SK-N-SH treated with all-trans-retinoic acid at 6 μM for 48 hours (cell line): ENCODE measurements at regions not wholly inside any gene's neighbourhood (a gene's known extent, or its start where the extent isn't known, plus 50 kb on each side); places are given as distances from the start of the nearest gene placed in this dataset.

Experiments
- ATAC-seq: fragments of 200-7000 bp; cut with Tn5 transposase; 3 replicates; pipeline ENCODE4 v1.9.1; 2020; ENCODE audit warnings: mild to moderate bottlenecking, moderate library complexity
- ARNTL ChIP-seq: fragments of 450-650 bp; formaldehyde crosslinking; IDR thresholded peaks from 2 replicates; pipeline ENCODE4 v1.5.0; 2020; ENCODE audit warnings: low read depth, mild to moderate bottlenecking, moderate library complexity, borderline replicate concordance
- BACH2 ChIP-seq: fragments of 250-450 bp; sonication (Bioruptor Pico); IDR thresholded peaks from 2 replicates; pipeline ENCODE4 v1.9.0; 2021; ENCODE audit warnings: mild to moderate bottlenecking, borderline replicate concordance
- CSDC2 ChIP-seq: fragments of 250-450 bp; sonication (Bioruptor Pico); IDR thresholded peaks from 2 replicates; pipeline ENCODE4 v1.5.0; 2020; ENCODE audit warnings: mild to moderate bottlenecking, moderate library complexity
- CSRNP3 ChIP-seq: fragments of 250-450 bp; sonication (Bioruptor Pico); IDR thresholded peaks from 2 replicates; pipeline ENCODE4 v1.5.1; 2021; ENCODE audit warnings: mild to moderate bottlenecking, moderate library complexity
- ESRRG ChIP-seq: fragments of 250-450 bp; sonication (Bioruptor Pico); IDR thresholded peaks from 2 replicates; pipeline ENCODE4 v1.6.1; 2021; ENCODE audit warnings: mild to moderate bottlenecking
- GLIS3 ChIP-seq: fragments of 250-450 bp; sonication (Bioruptor Pico); IDR thresholded peaks from 2 replicates; pipeline ENCODE4 v1.5.0; 2020; ENCODE audit warnings: mild to moderate bottlenecking, moderate library complexity
- ISL1 ChIP-seq: fragments of 250-450 bp; sonication (Bioruptor Pico); IDR thresholded peaks from 2 replicates; pipeline ENCODE4 v2.1.2; 2022; ENCODE audit warnings: mild to moderate bottlenecking, moderate library complexity
- OSR1 ChIP-seq: fragments of 250-450 bp; sonication (Bioruptor Pico); IDR thresholded peaks from 2 replicates; pipeline ENCODE4 v1.8.0; 2022; ENCODE audit warnings: moderate library complexity, mild to moderate bottlenecking, inconsistent platforms
- PATZ1 ChIP-seq: fragments of 250-450 bp; sonication (Bioruptor Pico); IDR thresholded peaks from 2 replicates; pipeline ENCODE4 v1.8.0; 2020; ENCODE audit warnings: mild to moderate bottlenecking, moderate library complexity, borderline replicate concordance
- POU6F1 ChIP-seq: fragments of 250-450 bp; sonication (Bioruptor Pico); IDR thresholded peaks from 2 replicates; pipeline ENCODE4 v1.8.0; 2021; ENCODE audit warnings: low read depth, mild to moderate bottlenecking, moderate library complexity, borderline replicate concordance
- PPARA ChIP-seq: fragments of 250-450 bp; sonication (Bioruptor Pico); IDR thresholded peaks from 2 replicates; pipeline ENCODE4 v1.5.0; 2020; ENCODE audit warnings: mild to moderate bottlenecking, borderline replicate concordance
- RARB ChIP-seq: fragments of 250-450 bp; sonication (Bioruptor Pico); IDR thresholded peaks from 2 replicates; pipeline ENCODE4 v1.8.0; 2021; ENCODE audit warnings: mild to moderate bottlenecking, moderate library complexity
- TCF4 ChIP-seq: fragments of 250-450 bp; sonication (Bioruptor Pico); IDR thresholded peaks from 2 replicates; pipeline ENCODE4 v1.8.0; 2021; ENCODE audit warnings: mild to moderate bottlenecking, moderate library complexity, borderline replicate concordance
- TOX ChIP-seq: fragments of 250-450 bp; sonication (Bioruptor Pico); IDR thresholded peaks from 2 replicates; pipeline ENCODE4 v1.8.0; 2021; ENCODE audit warnings: mild to moderate bottlenecking, moderate library complexity, borderline replicate concordance
- TSHZ2 ChIP-seq: fragments of 250-450 bp; sonication (Bioruptor Pico); IDR thresholded peaks from 2 replicates; pipeline ENCODE4 v1.5.0; 2020; ENCODE audit warnings: mild to moderate bottlenecking, moderate library complexity
- ZC3H10 ChIP-seq: fragments of 250-450 bp; sonication (Bioruptor Pico); IDR thresholded peaks from 2 replicates; pipeline ENCODE4 v1.5.1; 2021; ENCODE audit warnings: mild to moderate bottlenecking, moderate library complexity
- ZFP3 ChIP-seq: fragments of 250-450 bp; sonication (Bioruptor Pico); IDR thresholded peaks from 2 replicates; pipeline ENCODE4 v1.5.0; 2020; ENCODE audit warnings: mild to moderate bottlenecking, moderate library complexity
- ZFP30 ChIP-seq: fragments of 450-650 bp; formaldehyde crosslinking; IDR thresholded peaks from 2 replicates; pipeline ENCODE4 v1.5.0; 2022; ENCODE audit warnings: mild to moderate bottlenecking, moderate library complexity
- ZNF565 ChIP-seq: fragments of 450-650 bp; formaldehyde crosslinking; conservative IDR thresholded peaks from 2 replicates; pipeline ENCODE4 v1.5.0; 2020; ENCODE audit warnings: low read depth, mild to moderate bottlenecking, moderate library complexity
- ZNF70 ChIP-seq: fragments of 450-650 bp; formaldehyde crosslinking; IDR thresholded peaks from 2 replicates; pipeline ENCODE4 v1.5.0; 2020; ENCODE audit warnings: mild to moderate bottlenecking, moderate library complexity
- ZNF8 ChIP-seq: fragments of 450-650 bp; formaldehyde crosslinking; IDR thresholded peaks from 2 replicates; pipeline ENCODE4 v1.5.0; 2020; ENCODE audit warnings: mild to moderate bottlenecking, moderate library complexity
- TF ChIP-seq, protein P1 (sequence below): fragments of 250-450 bp; sonication (Bioruptor Pico); IDR thresholded peaks from 2 replicates; pipeline ENCODE4 v1.5.1; 2020; ENCODE audit warnings: low read depth, mild to moderate bottlenecking, moderate library complexity

- no peak for TF ChIP-seq ZFP3
- TF ChIP-seq ESRRG = no peak
- no peak for TF ChIP-seq OSR1 (CRISPR knock-in tag)
- no peak for TF ChIP-seq ISL1 (CRISPR knock-in tag)
- TF ChIP-seq, all 23 proteins: peak for 0
- ATAC-seq = no peak
These were observed 238.4 kb downstream of the MEIS1 start for GRCh38 chr2:66673286-66673685.

DNA sequence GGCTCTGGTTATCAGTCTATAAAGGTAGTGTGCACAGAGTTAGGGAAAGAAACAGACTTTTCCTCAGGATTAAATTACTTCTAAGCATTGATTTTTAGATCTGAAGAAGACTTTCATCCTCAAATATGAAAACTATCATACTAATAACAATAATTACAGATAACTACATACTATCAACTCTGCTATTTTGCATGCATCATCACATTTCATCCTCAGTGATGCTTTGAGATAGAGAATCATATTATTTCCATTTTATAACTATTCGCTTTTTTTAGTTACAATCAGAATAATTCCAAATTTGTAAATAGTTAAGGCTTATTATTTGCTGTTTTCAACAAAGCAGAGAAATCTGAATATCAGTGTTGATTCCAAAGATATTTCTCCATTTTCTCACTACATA, 239.2 kb downstream of the MEIS1 start:
- TF ChIP-seq ZNF70 (no peak), CSDC2 (CRISPR knock-in tag) (no peak)
- TF ChIP-seq, all 23 proteins: peak for 0

DNA sequence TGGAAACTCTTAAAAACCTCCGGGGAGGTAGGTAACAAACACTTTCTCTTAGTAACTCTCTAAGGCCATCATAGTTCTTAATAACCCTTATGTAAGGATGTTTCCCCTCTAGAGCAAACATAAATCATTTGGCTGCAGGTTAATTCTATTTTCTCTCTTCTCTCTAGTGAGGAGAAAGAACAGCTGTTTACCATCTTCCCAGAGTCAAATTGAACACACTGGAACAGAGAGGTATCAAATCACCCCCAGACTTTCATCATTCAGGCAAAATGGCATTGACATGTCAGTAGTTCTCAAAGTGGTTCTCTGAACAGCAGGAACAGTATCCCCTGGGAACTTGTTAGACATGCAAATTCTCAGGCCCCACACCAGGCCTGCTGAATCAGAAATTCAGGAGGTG, 240.7 kb downstream of the MEIS1 start:
- ATAC-seq = no peak
- TF ChIP-seq POU6F1 = no peak
- no peak for TF ChIP-seq ISL1 (CRISPR knock-in tag)
- TF ChIP-seq ESRRG = no peak
- no peak for TF ChIP-seq CSDC2 (CRISPR knock-in tag)
- no peak for TF ChIP-seq PPARA (CRISPR knock-in tag)
- TF ChIP-seq BACH2 (CRISPR knock-in tag) = no peak
- TF ChIP-seq, all 23 proteins: peak for 0

More for the DNA sequence above, 239.2 kb downstream of the MEIS1 start:
- no peak for ATAC-seq

- no peak for TF ChIP-seq BACH2 (CRISPR knock-in tag)
- TF ChIP-seq ZC3H10 (CRISPR knock-in tag) = no peak
- TF ChIP-seq CSDC2 (CRISPR knock-in tag) = no peak
- TF ChIP-seq ZFP3 = no peak
- TF ChIP-seq ISL1 (CRISPR knock-in tag) = no peak
- no peak for TF ChIP-seq ARNTL (CRISPR knock-in tag)
- no peak for TF ChIP-seq ZNF8 (CRISPR knock-in tag)
- no peak for TF ChIP-seq RARB (CRISPR knock-in tag)
- no peak for TF ChIP-seq TOX (CRISPR knock-in tag)
- TF ChIP-seq PPARA (CRISPR knock-in tag) = no peak
- no peak for TF ChIP-seq CSRNP3 (CRISPR knock-in tag)
- no peak for TF ChIP-seq TCF4
- no peak for TF ChIP-seq ZFP30 (CRISPR knock-in tag)
- TF ChIP-seq GLIS3 = no peak
- TF ChIP-seq, protein P1, sequence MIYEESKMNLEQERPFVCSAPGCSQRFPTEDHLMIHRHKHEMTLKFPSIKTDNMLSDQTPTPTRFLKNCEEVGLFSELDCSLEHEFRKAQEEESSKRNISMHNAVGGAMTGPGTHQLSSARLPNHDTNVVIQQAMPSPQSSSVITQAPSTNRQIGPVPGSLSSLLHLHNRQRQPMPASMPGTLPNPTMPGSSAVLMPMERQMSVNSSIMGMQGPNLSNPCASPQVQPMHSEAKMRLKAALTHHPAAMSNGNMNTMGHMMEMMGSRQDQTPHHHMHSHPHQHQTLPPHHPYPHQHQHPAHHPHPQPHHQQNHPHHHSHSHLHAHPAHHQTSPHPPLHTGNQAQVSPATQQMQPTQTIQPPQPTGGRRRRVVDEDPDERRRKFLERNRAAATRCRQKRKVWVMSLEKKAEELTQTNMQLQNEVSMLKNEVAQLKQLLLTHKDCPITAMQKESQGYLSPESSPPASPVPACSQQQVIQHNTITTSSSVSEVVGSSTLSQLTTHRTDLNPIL (CRISPR knock-in tag) = no peak
- no peak for ATAC-seq
These were observed 244.5 kb downstream of the MEIS1 start for GRCh38 chr2:66679442-66679841.

DNA sequence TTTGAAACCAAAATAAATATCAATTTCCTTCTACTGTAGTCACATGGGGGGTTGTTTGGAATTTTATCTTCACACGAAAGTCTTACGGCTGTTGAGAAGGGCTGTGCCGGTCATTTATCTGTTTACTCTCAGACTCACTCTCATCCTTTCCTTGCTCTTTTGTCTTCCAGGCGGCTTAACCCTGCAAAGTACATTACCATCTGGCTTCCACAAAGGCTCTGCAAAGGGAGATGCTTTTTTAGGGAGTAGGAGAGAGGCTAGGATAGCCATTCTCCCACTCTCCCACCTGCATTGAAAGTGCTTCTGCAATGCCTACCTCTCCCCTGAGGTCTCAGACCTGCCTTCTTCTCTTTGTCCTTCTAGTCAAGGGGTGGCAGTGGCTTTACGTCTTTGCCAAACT, 247.6 kb downstream of the MEIS1 start:
- no peak for ATAC-seq
- TF ChIP-seq CSDC2 (CRISPR knock-in tag) = no peak
- no peak for TF ChIP-seq TCF4
- TF ChIP-seq TSHZ2 = no peak
- no peak for TF ChIP-seq PATZ1
- no peak for TF ChIP-seq BACH2 (CRISPR knock-in tag)
- TF ChIP-seq OSR1 (CRISPR knock-in tag) = no peak
- no peak for TF ChIP-seq ZFP3
- no peak for TF ChIP-seq PPARA (CRISPR knock-in tag)
- no peak for TF ChIP-seq ZC3H10 (CRISPR knock-in tag)
- no peak for TF ChIP-seq POU6F1
- TF ChIP-seq ZNF70 = no peak
- TF ChIP-seq ARNTL (CRISPR knock-in tag) = no peak
- TF ChIP-seq, protein P1 (CRISPR knock-in tag) = no peak
- no peak for TF ChIP-seq ZFP30 (CRISPR knock-in tag)
- no peak for TF ChIP-seq ISL1 (CRISPR knock-in tag)
- no peak for TF ChIP-seq ZNF565
